ENCODE measurements at regions not wholly inside any gene's neighbourhood (a gene's known extent, or its start where the extent isn't known, plus 50 kb on each side); places are given as distances from the start of the nearest gene placed in this dataset.

DNA sequence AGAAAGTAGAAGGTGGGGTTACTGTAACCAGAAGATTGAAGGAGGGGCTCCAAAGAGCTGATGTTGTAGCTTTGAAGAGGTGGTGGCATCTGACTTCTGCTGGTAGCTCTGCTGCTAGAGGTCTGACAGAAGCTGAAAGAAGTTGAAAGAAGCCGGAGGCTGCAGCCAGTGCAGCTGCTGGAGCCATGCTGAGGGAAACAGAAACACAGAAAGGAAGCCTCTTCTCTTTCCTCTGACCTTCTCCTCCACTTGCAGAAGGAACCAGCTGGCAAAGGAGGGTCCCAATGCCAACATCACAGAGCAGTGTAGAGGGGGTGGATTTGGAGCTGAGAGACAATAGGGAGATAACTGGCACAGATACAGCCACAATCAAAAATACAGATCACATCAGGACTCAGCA lies 89.3 kb upstream of the HHIP start:
- Histone ChIP-seq H4K20me1 (ENCODE audit: insufficient read depth) (no peaks in the 10 kb centered on the region), H3K79me2 (ENCODE audit: insufficient read depth) (no peaks in the 10 kb centered on the region), H3F3A (ENCODE audit: insufficient read depth) (no peaks in the 10 kb centered on the region), H3K4me3 (no peak overlapping the region), H2AFZ (no peak overlapping the region), H3K9ac (no peak overlapping the region), H3K27me3 (replicated peaks; ENCODE audit: insufficient read depth) (no peaks in the 10 kb centered on the region), H3K9me3 (ENCODE audit: low read depth) (no peaks in the 10 kb centered on the region), H3K4me2 (ENCODE audit: unreplicated experiment) (no peak overlapping the region), H3K27ac (no peak overlapping the region), H3K4me1 (ENCODE audit: insufficient read depth) (no peaks in the 10 kb centered on the region), H3K36me3 (ENCODE audit: low read depth) (no peaks in the 10 kb centered on the region), H3K9me2 (ENCODE audit: insufficient read depth) (no peaks in the 10 kb centered on the region)
- DNase-seq: no peak
- TF ChIP-seq EZH2 (IDR thresholded peaks at IDR 0.05; ENCODE audit: insufficient read depth, poor library complexity, severe bottlenecking) (no peak), EZH2phosphoT487 (IDR thresholded peaks at IDR 0.05; ENCODE audit: insufficient read depth, low read depth) (no peak)
- WGBS, 2 experiments (ENCODE audit: low coverage in 1 of 2, low lambda C conversion rate in 2 of 2, missing lambda C conversion rate in 2 of 2): 25 to 33% methylated on average over 1 of the region's 1 CpG
- in situ Hi-C loops (cut with MboI): no loop called here

DNA sequence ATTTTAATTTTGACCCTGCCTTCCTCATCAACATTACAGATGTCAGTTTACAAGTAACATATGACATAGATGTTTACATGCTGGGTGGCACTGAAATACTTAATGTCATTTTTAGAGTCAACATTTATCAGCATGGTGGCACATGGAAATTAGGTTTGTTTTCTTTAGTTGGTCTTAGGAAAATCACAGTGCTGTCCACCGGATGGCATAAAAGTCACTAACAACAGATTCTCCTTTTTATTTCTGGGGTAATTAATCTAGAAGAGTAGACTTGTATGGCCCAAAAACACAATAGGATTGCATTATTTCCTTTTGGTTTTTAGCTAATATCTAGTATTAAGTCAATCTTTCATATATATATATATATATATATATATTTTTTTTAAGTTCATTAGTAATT lies 88.6 kb upstream of the HHIP start:
- H3K9ac ChIP-seq: no peak overlapping the region
- WGBS, 2 experiments (ENCODE audit: low coverage in 1 of 2, low lambda C conversion rate in 2 of 2, missing lambda C conversion rate in 2 of 2): 34 to 43% methylated on average over 1 of the region's 1 CpG
- no peaks in the 10 kb centered on the region for H3K36me3 ChIP-seq (ENCODE audit: low read depth)
- H3F3A ChIP-seq (ENCODE audit: insufficient read depth): no peaks in the 10 kb centered on the region
- no peaks in the 10 kb centered on the region for H4K20me1 ChIP-seq (ENCODE audit: insufficient read depth)
- H3K27me3 ChIP-seq (replicated peaks; ENCODE audit: insufficient read depth): no peaks in the 10 kb centered on the region
- H3K9me2 ChIP-seq (ENCODE audit: insufficient read depth): no peaks in the 10 kb centered on the region
- TF ChIP-seq EZH2phosphoT487 (IDR thresholded peaks at IDR 0.05; ENCODE audit: insufficient read depth, low read depth): no peak
- no peak for TF ChIP-seq EZH2 (IDR thresholded peaks at IDR 0.05; ENCODE audit: insufficient read depth, poor library complexity, severe bottlenecking)
- no peak overlapping the region for H2AFZ ChIP-seq
- H3K4me2 ChIP-seq (ENCODE audit: unreplicated experiment): no peak overlapping the region
- no peaks in the 10 kb centered on the region for H3K4me1 ChIP-seq (ENCODE audit: insufficient read depth)
- H3K4me3 ChIP-seq: no peak overlapping the region
- in situ Hi-C loops (cut with MboI): no loop called here
- no peaks in the 10 kb centered on the region for H3K79me2 ChIP-seq (ENCODE audit: insufficient read depth)
- no peaks in the 10 kb centered on the region for H3K9me3 ChIP-seq (ENCODE audit: low read depth)
- no peak overlapping the region for H3K27ac ChIP-seq
- DNase-seq: peak; percentile 23

DNA sequence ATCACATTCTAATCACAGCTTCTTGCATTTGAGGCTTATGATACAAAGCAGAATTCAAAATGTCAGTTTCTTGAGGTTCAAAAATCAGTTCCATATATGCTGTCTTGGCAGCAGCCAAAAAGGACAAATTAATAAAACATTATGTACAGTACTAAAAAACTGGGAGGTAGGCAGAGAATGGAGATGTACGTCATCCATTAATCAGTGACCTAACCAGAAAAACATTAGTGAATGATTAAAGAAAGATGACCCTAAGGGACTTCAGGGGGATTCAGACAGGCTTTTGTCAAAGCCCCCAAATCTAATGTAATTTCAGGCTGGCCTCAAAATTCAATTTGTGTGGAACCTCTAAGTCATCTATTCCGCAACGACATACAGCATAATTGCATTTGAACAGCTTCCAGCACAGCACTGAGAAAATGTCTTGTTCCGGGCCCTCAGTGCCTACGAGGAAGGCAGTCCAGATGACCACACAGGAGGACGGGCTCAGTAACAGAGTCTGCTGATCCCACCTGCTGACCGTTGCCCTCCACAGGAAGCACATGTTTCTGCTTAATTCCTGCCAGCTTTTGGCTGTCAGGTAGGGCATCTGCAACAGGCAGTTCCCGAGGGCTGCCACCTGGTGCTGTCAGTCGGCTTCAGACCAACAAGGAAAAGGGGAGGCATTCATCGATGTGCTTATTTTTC lies 83.8 kb upstream of the HHIP start:
- Histone ChIP-seq H3K9me2 (ENCODE audit: insufficient read depth) (no peaks in the 10 kb centered on the region), H3K4me3 (no peak overlapping the region), H3K79me2 (ENCODE audit: insufficient read depth) (no peaks in the 10 kb centered on the region), H3K27me3 (replicated peaks; ENCODE audit: insufficient read depth) (no peaks in the 10 kb centered on the region), H3K4me1 (ENCODE audit: insufficient read depth) (no peaks in the 10 kb centered on the region), H3K27ac (no peak overlapping the region), H4K20me1 (ENCODE audit: insufficient read depth) (no peaks in the 10 kb centered on the region), H3F3A (ENCODE audit: insufficient read depth) (no peaks in the 10 kb centered on the region), H3K4me2 (ENCODE audit: unreplicated experiment) (no peak overlapping the region), H2AFZ (no peak overlapping the region), H3K36me3 (ENCODE audit: low read depth) (no peaks in the 10 kb centered on the region), H3K9ac (no peak overlapping the region), H3K9me3 (ENCODE audit: low read depth) (no peaks in the 10 kb centered on the region)
- 48 to 54% methylated on average over 10 of the region's 10 CpGs for WGBS, 2 experiments (ENCODE audit: low coverage in 1 of 2, low lambda C conversion rate in 2 of 2, missing lambda C conversion rate in 2 of 2)
- TF ChIP-seq EZH2phosphoT487 (IDR thresholded peaks at IDR 0.05; ENCODE audit: insufficient read depth, low read depth) (no peak), EZH2 (IDR thresholded peaks at IDR 0.05; ENCODE audit: insufficient read depth, poor library complexity, severe bottlenecking) (no peak)
- in situ Hi-C loops (cut with MboI): no loop called here
- no peak for DNase-seq

DNA sequence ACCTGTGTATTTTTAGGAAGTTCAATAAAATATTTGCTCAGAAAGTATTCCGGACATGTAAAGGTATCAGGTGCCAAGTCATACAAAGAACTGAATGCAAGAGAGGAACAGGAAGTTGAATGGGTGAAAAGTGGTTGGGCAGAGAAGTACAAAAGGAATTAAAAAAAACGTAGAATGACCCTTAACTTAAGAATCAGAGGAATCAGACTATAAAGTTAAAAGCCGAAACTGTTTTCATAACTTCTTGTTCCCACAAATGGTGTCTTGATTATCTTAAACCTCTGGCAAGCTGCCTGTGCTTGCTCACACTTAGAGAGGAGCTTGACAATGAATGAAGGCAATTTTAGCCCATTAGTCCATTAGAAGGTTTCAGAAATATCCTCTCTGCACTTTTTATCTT lies 81.6 kb upstream of the HHIP start:
- Histone ChIP-seq H3K4me2 (ENCODE audit: unreplicated experiment) (no peak overlapping the region), H3K27ac (no peak overlapping the region), H2AFZ (no peak overlapping the region), H3K4me1 (ENCODE audit: insufficient read depth) (no peaks in the 10 kb centered on the region), H3K79me2 (ENCODE audit: insufficient read depth) (no peaks in the 10 kb centered on the region), H3K9ac (no peak overlapping the region), H4K20me1 (ENCODE audit: insufficient read depth) (no peaks in the 10 kb centered on the region), H3K36me3 (ENCODE audit: low read depth) (no peaks in the 10 kb centered on the region), H3K27me3 (replicated peaks; ENCODE audit: insufficient read depth) (no peaks in the 10 kb centered on the region), H3K9me3 (ENCODE audit: low read depth) (no peaks in the 10 kb centered on the region), H3F3A (ENCODE audit: insufficient read depth) (no peaks in the 10 kb centered on the region), H3K4me3 (no peak overlapping the region), H3K9me2 (ENCODE audit: insufficient read depth) (no peaks in the 10 kb centered on the region)
- no peak for TF ChIP-seq EZH2phosphoT487 (IDR thresholded peaks at IDR 0.05; ENCODE audit: insufficient read depth, low read depth)
- no peak for TF ChIP-seq EZH2 (IDR thresholded peaks at IDR 0.05; ENCODE audit: insufficient read depth, poor library complexity, severe bottlenecking)
- in situ Hi-C loops (cut with MboI): no loop called here
- DNase-seq: no peak
- 58 to 63% methylated on average over 3 of the region's 3 CpGs for WGBS, 2 experiments (ENCODE audit: low coverage in 1 of 2, low lambda C conversion rate in 2 of 2, missing lambda C conversion rate in 2 of 2)
